ENCODE measurements at regions not wholly inside any gene's neighbourhood (a gene's known extent, or its start where the extent isn't known, plus 50 kb on each side); places are given as distances from the start of the nearest gene placed in this dataset.

GRCh38 chr11:70550456-70551195, 152.3 kb downstream of the CTTN start:
- Histone ChIP-seq H3K27ac (ENCODE audit: low read depth, low read length) (no peak overlapping the region), H3K4me3 (ENCODE audit: low read length) (no peak overlapping the region), H3K4me1 (ENCODE audit: control insufficient read depth in 2 of 2, insufficient read depth in 2 of 2, low read length in 2 of 2) (no peaks in the 10 kb centered on the region), H3K36me3 (ENCODE audit: control insufficient read depth in 2 of 3, insufficient read depth in 3 of 3, low read length in 3 of 3) (no peaks in the 10 kb centered on the region), H3K27me3 (ENCODE audit: control insufficient read depth in 2 of 2, insufficient read depth in 2 of 2, low read length in 2 of 2) (no peaks in the 10 kb centered on the region), H3K9me3 (ENCODE audit: control insufficient read depth in 2 of 3, low read length in 3 of 3) (no peaks in the 10 kb centered on the region)
- ChIA-PET CTCF (no interaction called here), POLR2A (no interaction called here)
- peaks cover 0 to 17% (median 0%) of the 10 kb centered on the region in 5 donors for H3K27me3 Mint-ChIP-seq
- DNase-seq = no peak
- intact Hi-C loops (cut with micrococcal nuclease) = no loop called here
- H3K36me3 Mint-ChIP-seq = no peaks in the 10 kb centered on the region
- H3K27ac Mint-ChIP-seq = no peak overlapping the region
- no peaks in the 10 kb centered on the region for H3K9me3 Mint-ChIP-seq
- ATAC-seq = no peak
- H3K4me3 Mint-ChIP-seq = no peak overlapping the region
- H3K4me1 Mint-ChIP-seq = no peaks in the 10 kb centered on the region

- Histone ChIP-seq H3K36me3 (ENCODE audit: control insufficient read depth in 2 of 3, insufficient read depth in 3 of 3, low read length in 3 of 3) (no peaks in the 10 kb centered on the region), H3K27ac (ENCODE audit: low read depth, low read length) (no peak overlapping the region), H3K9me3 (ENCODE audit: control insufficient read depth in 2 of 3, low read length in 3 of 3) (no peaks in the 10 kb centered on the region), H3K4me3 (ENCODE audit: low read length) (no peak overlapping the region), H3K27me3 (ENCODE audit: control insufficient read depth in 2 of 2, insufficient read depth in 2 of 2, low read length in 2 of 2) (no peaks in the 10 kb centered on the region), H3K4me1 (ENCODE audit: control insufficient read depth in 2 of 2, insufficient read depth in 2 of 2, low read length in 2 of 2) (no peaks in the 10 kb centered on the region)
- peak overlapping the region in 1 of 9 donors; percentile 8 for H3K27ac Mint-ChIP-seq
- H3K27me3 Mint-ChIP-seq = peaks cover 0 to 13% (median 0%) of the 10 kb centered on the region in 5 donors
- H3K4me1 Mint-ChIP-seq = no peaks in the 10 kb centered on the region
- DNase-seq = no peak
- ATAC-seq = no peak
- no peak overlapping the region for H3K4me3 Mint-ChIP-seq
- intact Hi-C loops (cut with micrococcal nuclease) = no loop called here
- H3K36me3 Mint-ChIP-seq = no peaks in the 10 kb centered on the region
- CTCF ChIA-PET = no interaction called here
- POLR2A ChIA-PET = no interaction called here
- no peaks in the 10 kb centered on the region for H3K9me3 Mint-ChIP-seq
These were observed 153.2 kb downstream of the CTTN start for GRCh38 chr11:70551351-70552166.

- Histone ChIP-seq H3K27me3 (ENCODE audit: control insufficient read depth in 2 of 2, insufficient read depth in 2 of 2, low read length in 2 of 2) (no peaks in the 10 kb centered on the region), H3K9me3 (ENCODE audit: control insufficient read depth in 2 of 3, low read length in 3 of 3) (no peaks in the 10 kb centered on the region), H3K4me3 (ENCODE audit: low read length) (no peak overlapping the region), H3K36me3 (ENCODE audit: control insufficient read depth in 2 of 3, insufficient read depth in 3 of 3, low read length in 3 of 3) (no peaks in the 10 kb centered on the region), H3K27ac (ENCODE audit: low read depth, low read length) (no peak overlapping the region), H3K4me1 (ENCODE audit: control insufficient read depth in 2 of 2, insufficient read depth in 2 of 2, low read length in 2 of 2) (no peaks in the 10 kb centered on the region)
- Mint-ChIP-seq H3K4me3 (no peak overlapping the region), H3K36me3 (no peaks in the 10 kb centered on the region), H3K9me3 (no peaks in the 10 kb centered on the region), H3K27me3 (peaks cover 0 to 7% (median 0%) of the 10 kb centered on the region in 5 donors), H3K4me1 (no peaks in the 10 kb centered on the region), H3K27ac (no peak overlapping the region)
- intact Hi-C loops (cut with micrococcal nuclease) = no loop called here
- ATAC-seq = no peak
- no peak for DNase-seq
- ChIA-PET CTCF (no interaction called here), POLR2A (no interaction called here)
These were observed 154.1 kb downstream of the CTTN start for GRCh38 chr11:70552167-70553150.

GRCh38 chr11:70555078-70555477, 156.7 kb downstream of the CTTN start:
- Histone ChIP-seq H3K9me3 (ENCODE audit: control insufficient read depth in 2 of 3, low read length in 3 of 3) (no peaks in the 10 kb centered on the region), H3K4me1 (ENCODE audit: control insufficient read depth in 2 of 2, insufficient read depth in 2 of 2, low read length in 2 of 2) (no peaks in the 10 kb centered on the region), H3K36me3 (ENCODE audit: control insufficient read depth in 2 of 3, insufficient read depth in 3 of 3, low read length in 3 of 3) (no peaks in the 10 kb centered on the region), H3K27ac (ENCODE audit: low read depth, low read length) (no peak overlapping the region), H3K4me3 (ENCODE audit: low read length) (no peak overlapping the region), H3K27me3 (ENCODE audit: control insufficient read depth in 2 of 2, insufficient read depth in 2 of 2, low read length in 2 of 2) (no peaks in the 10 kb centered on the region)
- Mint-ChIP-seq H3K27me3 (peaks cover 0 to 5% (median 0%) of the 10 kb centered on the region in 5 donors), H3K4me3 (no peak overlapping the region), H3K36me3 (no peaks in the 10 kb centered on the region), H3K4me1 (no peaks in the 10 kb centered on the region), H3K27ac (no peak overlapping the region), H3K9me3 (no peaks in the 10 kb centered on the region)
- intact Hi-C loops (cut with micrococcal nuclease) = no loop called here
- DNase-seq (no peak), ATAC-seq (no peak)
- POLR2A ChIA-PET = no interaction called here
- CTCF ChIA-PET = no interaction called here

- ATAC-seq (no peak), DNase-seq (no peak)
- Histone ChIP-seq H3K4me3 (ENCODE audit: low read length) (no peak overlapping the region), H3K36me3 (ENCODE audit: control insufficient read depth in 2 of 3, insufficient read depth in 3 of 3, low read length in 3 of 3) (no peaks in the 10 kb centered on the region), H3K9me3 (ENCODE audit: control insufficient read depth in 2 of 3, low read length in 3 of 3) (no peaks in the 10 kb centered on the region), H3K27me3 (ENCODE audit: control insufficient read depth in 2 of 2, insufficient read depth in 2 of 2, low read length in 2 of 2) (no peaks in the 10 kb centered on the region), H3K4me1 (ENCODE audit: control insufficient read depth in 2 of 2, insufficient read depth in 2 of 2, low read length in 2 of 2) (no peaks in the 10 kb centered on the region), H3K27ac (ENCODE audit: low read depth, low read length) (no peak overlapping the region)
- ChIA-PET POLR2A (no interaction called here), CTCF (no interaction called here)
- intact Hi-C loops (cut with micrococcal nuclease) = no loop called here
- peaks cover 0 to 2% (median 0%) of the 10 kb centered on the region in 5 donors for H3K27me3 Mint-ChIP-seq
- H3K4me3 Mint-ChIP-seq = no peak overlapping the region
- no peaks in the 10 kb centered on the region for H3K4me1 Mint-ChIP-seq
- H3K27ac Mint-ChIP-seq = no peak overlapping the region
- no peaks in the 10 kb centered on the region for H3K36me3 Mint-ChIP-seq
- H3K9me3 Mint-ChIP-seq = no peaks in the 10 kb centered on the region
These were observed 158.8 kb downstream of the CTTN start for GRCh38 chr11:70556884-70557741.
